ENCODE measurements at regions not wholly inside any gene's neighbourhood (a gene's known extent, or its start where the extent isn't known, plus 50 kb on each side); places are given as distances from the start of the nearest gene placed in this dataset.

- Mint-ChIP-seq H3K4me3 (no peak overlapping the region), H3K9me3 (peaks cover 2% of the 10 kb centered on the region), H3K27me3 (ENCODE audit: insufficient read depth) (no peaks in the 10 kb centered on the region)
Measured at GRCh38 chr14:40623643-40624042, 983.0 kb upstream of the LRFN5 start.

DNA sequence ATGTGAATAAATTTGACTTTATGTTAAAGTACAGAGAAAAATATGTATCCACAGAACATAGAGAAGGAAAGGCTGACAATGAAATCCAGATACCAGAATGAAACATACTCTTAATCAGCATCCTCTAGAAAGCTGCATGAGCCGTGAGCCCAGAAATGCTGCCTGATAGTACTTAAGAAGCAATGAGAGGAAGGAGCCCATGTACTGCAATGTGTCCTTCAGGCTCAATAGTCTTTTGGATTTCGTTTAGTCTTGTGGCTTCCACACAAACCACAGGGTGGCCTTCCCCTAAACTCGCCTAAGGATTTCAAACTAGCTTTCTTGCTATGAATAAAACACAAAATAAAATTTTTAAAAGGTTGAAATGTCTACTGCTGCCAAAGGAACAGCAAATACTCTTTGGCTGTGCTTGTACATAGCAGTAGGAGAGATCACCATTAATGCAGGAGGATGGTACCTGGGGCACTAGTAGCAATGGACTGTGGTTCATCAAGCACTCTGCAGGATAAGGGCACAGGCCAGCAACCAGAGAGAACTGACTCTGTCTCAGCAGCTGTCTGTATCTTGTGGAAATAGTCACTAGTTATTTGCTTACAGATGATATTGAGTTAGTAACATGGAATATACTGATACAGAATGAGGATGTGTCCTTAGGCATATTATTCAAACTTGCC lies 988.3 kb upstream of the LRFN5 start:
- no peaks in the 10 kb centered on the region for H3K9me3 Mint-ChIP-seq
- H3K27me3 Mint-ChIP-seq (ENCODE audit: insufficient read depth), result no peaks in the 10 kb centered on the region
- Histone ChIP-seq H3K4me3 (ENCODE audit: low read length) (no peak overlapping the region), H3K9ac (ENCODE audit: extremely low read depth, low read length, poor library complexity, severe bottlenecking) (no peak overlapping the region), H3K27me3 (ENCODE audit: control insufficient read depth, insufficient read depth, low read length, poor library complexity, severe bottlenecking) (no peaks in the 10 kb centered on the region), H3K27ac (ENCODE audit: low read depth, low read length) (no peak overlapping the region), H3K36me3 (ENCODE audit: control insufficient read depth, insufficient read depth, low read length) (no peaks in the 10 kb centered on the region), H3K4me1 (ENCODE audit: control insufficient read depth, insufficient read depth, low read length) (no peaks in the 10 kb centered on the region), H3K9me3 (ENCODE audit: control insufficient read depth, low read length) (no peaks in the 10 kb centered on the region)
- no peak overlapping the region for H3K4me3 Mint-ChIP-seq
- no peaks in the 10 kb centered on the region for H3K36me3 Mint-ChIP-seq (ENCODE audit: low read depth)
- 77 to 100% methylated on average over 1 to 3 of the region's 3 CpGs for WGBS, 2 experiments (ENCODE audit: insufficient coverage in 1 of 2, insufficient read length in 1 of 2)
- no peak for TF ChIP-seq CTCF (conservative IDR thresholded peaks at IDR 0.05)
- H3K27ac Mint-ChIP-seq, result no peak overlapping the region
- no peak for DNase-seq
- H3K4me1 Mint-ChIP-seq, result peaks cover 3% of the 10 kb centered on the region

More at GRCh38 chr14:40623643-40624042, 983.0 kb upstream of the LRFN5 start:
- no peak for DNase-seq
- H3K27me3 ChIP-seq (ENCODE audit: control insufficient read depth, insufficient read depth, low read length, poor library complexity, severe bottlenecking), result no peaks in the 10 kb centered on the region
- TF ChIP-seq CTCF (conservative IDR thresholded peaks at IDR 0.05), result no peak
- H3K4me1 ChIP-seq (ENCODE audit: control insufficient read depth, insufficient read depth, low read length), result peaks cover 3% of the 10 kb centered on the region
- Mint-ChIP-seq H3K4me1 (peaks cover 5% of the 10 kb centered on the region), H3K36me3 (ENCODE audit: low read depth) (no peaks in the 10 kb centered on the region), H3K27ac (no peak overlapping the region)
- H3K9me3 ChIP-seq (ENCODE audit: control insufficient read depth, low read length), result peaks cover 3% of the 10 kb centered on the region
- H3K27ac ChIP-seq (ENCODE audit: low read depth, low read length), result no peak overlapping the region
- 90% methylated on average over 2 of the region's 2 CpGs; no CpG with 5 or more reads in 1 of the 2 experiments for WGBS, 2 experiments (ENCODE audit: insufficient coverage in 1 of 2, insufficient read length in 1 of 2)
- H3K9ac ChIP-seq (ENCODE audit: extremely low read depth, low read length, poor library complexity, severe bottlenecking), result no peak overlapping the region
- H3K4me3 ChIP-seq (ENCODE audit: low read length), result no peak overlapping the region
- H3K36me3 ChIP-seq (ENCODE audit: control insufficient read depth, insufficient read depth, low read length), result no peaks in the 10 kb centered on the region

DNA sequence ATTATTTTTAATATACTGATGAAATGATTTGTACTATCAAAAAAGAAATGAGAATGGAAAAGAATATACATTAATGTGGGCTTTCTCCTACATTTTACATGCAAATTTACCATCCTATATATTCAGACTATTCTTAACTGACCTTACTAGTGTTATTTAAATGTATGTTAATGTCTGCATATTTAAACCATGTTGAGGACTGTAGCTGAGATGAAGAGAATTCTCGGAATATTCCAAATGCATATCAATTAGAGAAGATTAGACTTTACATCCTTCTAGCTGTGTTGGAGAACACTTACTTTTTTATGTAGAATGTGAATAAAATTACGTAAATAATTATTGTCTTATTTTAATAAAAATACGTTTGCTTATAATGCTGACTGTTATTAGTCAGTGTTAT lies 990.1 kb upstream of the LRFN5 start:
- Histone ChIP-seq H3K36me3 (ENCODE audit: control insufficient read depth, insufficient read depth, low read length) (no peaks in the 10 kb centered on the region), H3K4me3 (ENCODE audit: low read length) (no peak overlapping the region), H3K9ac (ENCODE audit: extremely low read depth, low read length, poor library complexity, severe bottlenecking) (no peak overlapping the region), H3K27me3 (ENCODE audit: control insufficient read depth, insufficient read depth, low read length, poor library complexity, severe bottlenecking) (no peaks in the 10 kb centered on the region), H3K9me3 (ENCODE audit: control insufficient read depth, low read length) (peaks cover 6% of the 10 kb centered on the region), H3K4me1 (ENCODE audit: control insufficient read depth, insufficient read depth, low read length) (no peaks in the 10 kb centered on the region), H3K27ac (ENCODE audit: low read depth, low read length) (no peak overlapping the region)
- H3K4me1 Mint-ChIP-seq, result peaks cover 3% of the 10 kb centered on the region
- H3K4me3 Mint-ChIP-seq, result no peak overlapping the region
- WGBS, 2 experiments (ENCODE audit: insufficient coverage in 1 of 2, insufficient read length in 1 of 2), result 100% methylated on average over 2 of the region's 3 CpGs; no CpG with 5 or more reads in 1 of the 2 experiments
- DNase-seq, result no peak
- H3K36me3 Mint-ChIP-seq (ENCODE audit: low read depth), result no peaks in the 10 kb centered on the region
- H3K27ac Mint-ChIP-seq, result no peak overlapping the region
- H3K27me3 Mint-ChIP-seq (ENCODE audit: insufficient read depth), result no peaks in the 10 kb centered on the region
- H3K9me3 Mint-ChIP-seq, result peaks cover 2% of the 10 kb centered on the region
- TF ChIP-seq CTCF (conservative IDR thresholded peaks at IDR 0.05), result no peak
